Left renal cortex interstitium (tissue), 4 donors: ENCODE measurements at regions not wholly inside any gene's neighbourhood (a gene's known extent, or its start where the extent isn't known, plus 50 kb on each side); places are given as distances from the start of the nearest gene placed in this dataset.
A peak's percentile ranks its signal among the peaks of the same experiment; 100 is the strongest.
"Not testable (repeated sequence)": the region's sequence is repeated elsewhere in the genome, so short reads cannot be mapped to it uniquely, and the experiment has no call there.

ENCODE experiments used
- DNase-seq, 4 donors: peaks; one replicate each; pipeline ENCODE4 v3.0.0-alpha.2; 2013; ENCODE audit warnings: low read depth in 4 of 4, low spot score in 2 of 4, missing footprints in 1 of 4

GRCh38 chr7:156026076-156026600 is 213.9 kb upstream of the SHH start:
- no peak for DNase-seq

GRCh38 chr7:156025675-156026074 is 213.4 kb upstream of the SHH start:
- no peak for DNase-seq

GRCh38 chr7:156024201-156024600 is 211.9 kb upstream of the SHH start:
- no peak for DNase-seq

GRCh38 chr7:156022483-156023459 is 210.5 kb upstream of the SHH start:
- no peak for DNase-seq

- peak in 1 of 4 donors; percentile 13 for DNase-seq
Observed at GRCh38 chr7:156021471-156021870, 209.2 kb upstream of the SHH start.

- DNase-seq, result no peak
Observed at GRCh38 chr7:156020566-156020965, 208.3 kb upstream of the SHH start.

- no peak for DNase-seq
Observed at GRCh38 chr7:156019776-156020565, 207.7 kb upstream of the SHH start.

GRCh38 chr7:156019308-156019707 is 207.0 kb upstream of the SHH start:
- DNase-seq, result no peak

GRCh38 chr7:156017916-156018700 is 205.8 kb upstream of the SHH start:
- no peak for DNase-seq

- no peak for DNase-seq
Observed at GRCh38 chr7:156017431-156017830, 205.2 kb upstream of the SHH start.

- DNase-seq, result no peak
Observed at GRCh38 chr7:156015237-156016020, 203.2 kb upstream of the SHH start.

- no peak for DNase-seq
Observed at GRCh38 chr7:156014808-156015207, 202.5 kb upstream of the SHH start.

GRCh38 chr7:156014201-156014600 is 201.9 kb upstream of the SHH start:
- DNase-seq, result no peak

- no peak for DNase-seq
Observed at GRCh38 chr7:156012412-156012811, 200.1 kb upstream of the SHH start.

GRCh38 chr7:156009569-156009968 is 197.3 kb upstream of the SHH start:
- no peak for DNase-seq

- not testable (repeated sequence) for DNase-seq
Observed at GRCh38 chr7:156006876-156007275, 194.6 kb upstream of the SHH start.

GRCh38 chr7:156006024-156006423 is 193.8 kb upstream of the SHH start:
- DNase-seq, result no peak

GRCh38 chr7:156005202-156005691 is 193.0 kb upstream of the SHH start:
- DNase-seq, result no peak
